ENCODE measurements at regions not wholly inside any gene's neighbourhood (a gene's known extent, or its start where the extent isn't known, plus 50 kb on each side); places are given as distances from the start of the nearest gene placed in this dataset.

- no peak for TF ChIP-seq POLR2A (IDR thresholded peaks at IDR 0.05; ENCODE audit: low read length)
- TF ChIP-seq GATA1 (IDR thresholded peaks at IDR 0.05; ENCODE audit: low read depth, low read length) = no peak
Observed at GRCh38 chr6:56814802-56815201, 140.1 kb upstream of the BEND6 start.

All from erythroblast (primary cell).